GM23338 (cell line): ENCODE measurements at regions not wholly inside any gene's neighbourhood (a gene's known extent, or its start where the extent isn't known, plus 50 kb on each side); places are given as distances from the start of the nearest gene placed in this dataset.

Source experiments
- CREB1 ChIP-seq: fragments of 250-450 bp; sonication (Bioruptor Pico); IDR thresholded peaks from 2 replicates; pipeline ENCODE4 v1.5.0; 2020; ENCODE audit warnings: low read depth, mild to moderate bottlenecking, moderate library complexity
- EZH2phosphoT487 ChIP-seq: fragments of 200-600 bp; sonication (generic); IDR thresholded peaks from one replicate; pipeline ENCODE4 v1.8.1; 2018; ENCODE audit warnings: antibody characterized with exemption; ENCODE audit not compliant: unreplicated experiment
- POLR2AphosphoS5 ChIP-seq: IDR thresholded peaks from 2 replicates; pipeline ENCODE4 v1.6.1; 2016; ENCODE audit warnings: antibody characterized with exemption, low read depth
- TF ChIP-seq, protein P1 (sequence below), 2 experiments: fragments of 200-600 bp in 1 of 2; sonication (generic) in 1 of 2; conservative IDR thresholded peaks; 2 replicates each; pipeline versions ENCODE4 v1.5.1 to v1.6.1; 2016 to 2017; ENCODE audit warnings: antibody characterized with exemption in 2 of 2, low read depth in 2 of 2, mild to moderate bottlenecking in 2 of 2, moderate library complexity in 1 of 2

- TF ChIP-seq, protein P1, sequence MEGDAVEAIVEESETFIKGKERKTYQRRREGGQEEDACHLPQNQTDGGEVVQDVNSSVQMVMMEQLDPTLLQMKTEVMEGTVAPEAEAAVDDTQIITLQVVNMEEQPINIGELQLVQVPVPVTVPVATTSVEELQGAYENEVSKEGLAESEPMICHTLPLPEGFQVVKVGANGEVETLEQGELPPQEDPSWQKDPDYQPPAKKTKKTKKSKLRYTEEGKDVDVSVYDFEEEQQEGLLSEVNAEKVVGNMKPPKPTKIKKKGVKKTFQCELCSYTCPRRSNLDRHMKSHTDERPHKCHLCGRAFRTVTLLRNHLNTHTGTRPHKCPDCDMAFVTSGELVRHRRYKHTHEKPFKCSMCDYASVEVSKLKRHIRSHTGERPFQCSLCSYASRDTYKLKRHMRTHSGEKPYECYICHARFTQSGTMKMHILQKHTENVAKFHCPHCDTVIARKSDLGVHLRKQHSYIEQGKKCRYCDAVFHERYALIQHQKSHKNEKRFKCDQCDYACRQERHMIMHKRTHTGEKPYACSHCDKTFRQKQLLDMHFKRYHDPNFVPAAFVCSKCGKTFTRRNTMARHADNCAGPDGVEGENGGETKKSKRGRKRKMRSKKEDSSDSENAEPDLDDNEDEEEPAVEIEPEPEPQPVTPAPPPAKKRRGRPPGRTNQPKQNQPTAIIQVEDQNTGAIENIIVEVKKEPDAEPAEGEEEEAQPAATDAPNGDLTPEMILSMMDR (conservative IDR thresholded peaks at IDR 0.05; ENCODE audit: low read depth in 2 of 2): no peak
- TF ChIP-seq POLR2AphosphoS5: no peak
- TF ChIP-seq EZH2phosphoT487: no peak
- no peak for TF ChIP-seq CREB1 (CRISPR knock-in tag)
Measured at GRCh38 chr18:22060361-22060760, 109.0 kb upstream of the GATA6 start.
